Medulla oblongata (tissue), 1 donor: ENCODE measurements at regions not wholly inside any gene's neighbourhood (a gene's known extent, or its start where the extent isn't known, plus 50 kb on each side); places are given as distances from the start of the nearest gene placed in this dataset.

Experiments used
- DNase-seq: peaks from one replicate; pipeline ENCODE4 v3.0.0-alpha.2; 2015; ENCODE audit errors: extremely low spot score

DNA sequence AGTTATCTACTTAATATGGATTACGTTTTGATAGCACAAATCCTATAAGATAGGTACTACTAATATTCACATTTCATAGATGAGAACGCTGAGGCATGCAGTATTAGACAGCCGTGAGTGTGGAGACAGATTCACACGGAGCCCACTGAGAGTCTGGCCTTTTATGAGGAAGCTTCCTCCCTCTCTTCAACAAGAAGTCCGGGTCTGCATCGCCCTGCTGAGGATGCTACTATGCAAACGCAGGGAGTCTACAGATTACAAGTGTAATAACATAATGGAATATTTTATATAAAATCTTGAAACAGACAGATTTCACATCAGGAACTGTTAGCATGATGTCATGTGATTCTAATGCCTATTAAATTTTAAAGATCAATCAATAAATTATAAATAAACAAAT lies 255.9 kb upstream of the GLI3 start:
- no peak for DNase-seq

- DNase-seq: no peak
Measured at GRCh38 chr7:42491106-42491505, 254.1 kb upstream of the GLI3 start.

DNA sequence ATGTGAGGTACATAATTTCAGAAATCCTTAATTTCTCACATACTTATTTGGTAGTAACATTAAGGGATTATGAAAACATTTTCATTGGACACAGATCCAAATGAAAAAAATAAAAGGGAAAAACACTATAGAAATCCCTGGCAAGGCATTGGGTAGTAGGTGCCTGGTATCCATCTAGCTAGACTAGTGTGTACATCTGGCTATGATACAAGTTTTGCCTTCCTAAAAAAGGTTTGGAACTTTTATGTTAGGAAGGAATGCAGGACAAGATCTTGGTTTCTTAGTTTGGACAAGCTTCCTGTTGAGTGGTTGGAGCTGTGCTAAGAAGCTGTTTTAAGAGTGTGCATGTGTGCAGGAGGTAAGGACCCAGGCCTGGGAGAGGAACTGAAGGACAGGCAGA lies 252.3 kb upstream of the GLI3 start:
- DNase-seq: no peak

- DNase-seq: no peak
Measured at GRCh38 chr7:42485301-42485766, 248.3 kb upstream of the GLI3 start.

DNA sequence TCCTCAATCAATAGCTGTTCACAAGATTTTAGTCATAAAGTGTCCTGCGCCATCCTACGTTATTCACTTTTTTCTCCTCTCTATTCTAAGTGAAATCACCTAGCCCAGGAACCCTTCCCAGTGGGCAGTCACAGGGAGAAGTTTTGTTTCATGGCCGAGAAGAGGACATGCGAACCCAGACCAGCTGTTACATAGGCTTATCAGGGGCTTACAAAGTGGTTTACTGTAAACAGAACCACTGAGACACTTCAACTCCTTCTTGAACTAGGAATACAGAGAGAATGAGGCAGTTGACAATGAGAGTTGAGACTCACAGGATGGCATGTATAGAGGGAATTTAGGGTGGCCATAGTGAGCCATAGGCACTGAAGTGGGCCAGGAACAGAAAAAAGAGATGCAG lies 246.9 kb upstream of the GLI3 start:
- DNase-seq: no peak

- DNase-seq: no peak
Measured at GRCh38 chr7:42479816-42480633, 243.0 kb upstream of the GLI3 start.

GRCh38 chr7:42479452-42479815 lies 242.4 kb upstream of the GLI3 start:
- no peak for DNase-seq

DNA sequence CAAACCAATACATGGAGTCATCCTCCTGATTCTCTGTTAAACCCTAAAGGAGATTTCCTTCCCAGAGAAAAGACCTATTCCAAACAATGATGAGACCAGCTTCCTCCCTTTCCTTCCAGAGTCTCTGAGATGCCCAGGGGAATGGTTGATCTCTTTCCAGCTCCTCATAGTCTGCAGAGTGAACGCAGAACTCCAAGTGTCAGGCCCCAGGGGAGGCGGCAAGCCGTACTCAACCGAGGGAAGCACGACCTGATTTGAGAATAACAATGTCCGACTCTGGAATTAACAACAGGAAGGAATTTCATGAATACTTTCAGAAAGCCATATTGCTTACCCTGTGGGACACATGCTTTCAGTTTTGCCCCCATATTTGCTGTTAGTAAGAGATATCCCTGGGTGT lies 241.7 kb upstream of the GLI3 start:
- no peak for DNase-seq

DNA sequence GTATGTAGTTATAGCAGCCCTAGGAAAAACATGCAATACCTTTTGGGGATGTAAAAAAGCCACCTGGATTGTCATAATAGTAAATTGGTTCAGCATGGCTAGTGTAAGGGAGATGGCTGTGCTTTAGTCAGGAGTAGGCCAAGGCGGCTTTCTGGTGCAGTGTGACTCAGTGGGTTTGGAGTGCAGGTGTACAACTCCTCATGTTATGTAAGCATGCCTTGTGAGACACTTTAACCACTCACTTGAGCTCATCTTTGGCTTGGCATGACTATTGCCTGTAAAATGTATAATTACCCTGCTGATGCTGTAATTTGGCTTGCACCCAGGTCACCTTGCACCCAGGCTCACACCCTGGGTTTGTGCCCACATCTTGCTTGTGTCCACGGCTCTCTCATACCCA lies 239.2 kb upstream of the GLI3 start:
- DNase-seq: no peak

DNA sequence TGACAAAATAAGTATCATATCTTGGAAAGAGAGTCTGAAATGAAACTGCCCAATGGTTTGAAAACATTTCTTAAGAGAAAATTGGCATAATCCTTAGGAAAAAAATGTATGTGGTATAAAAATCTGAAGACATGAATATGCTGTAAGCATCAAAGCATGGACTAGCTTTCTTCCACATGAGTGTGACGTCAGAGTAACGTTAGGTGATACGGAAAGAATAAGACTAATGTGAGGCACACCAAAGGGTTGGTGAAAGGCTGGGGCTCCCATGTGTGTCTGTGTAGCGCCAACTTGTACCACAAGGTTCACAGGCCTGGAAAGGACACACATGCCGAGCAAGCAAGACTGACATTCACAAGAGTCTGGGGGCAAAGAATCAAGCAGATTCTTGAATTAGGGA lies 238.1 kb upstream of the GLI3 start:
- no peak for DNase-seq

DNA sequence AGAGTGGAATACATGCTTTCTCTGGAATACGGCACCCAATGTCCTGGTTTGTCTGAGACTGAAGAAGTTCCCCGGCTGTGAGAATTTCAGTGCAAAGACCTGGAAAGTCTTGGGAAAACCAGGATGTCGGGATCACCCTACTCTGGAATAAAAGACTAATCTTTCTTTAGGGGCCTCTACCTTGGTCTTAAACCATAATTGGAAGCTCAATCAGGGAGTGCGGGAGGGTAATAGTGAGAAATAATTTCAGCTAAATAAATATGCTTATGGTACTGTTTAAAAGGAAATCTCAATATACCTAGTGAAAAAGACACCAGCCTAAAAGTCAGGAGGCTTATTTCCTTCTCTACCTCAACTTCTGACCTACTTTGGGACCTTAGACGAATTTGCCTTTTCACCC lies 236.1 kb upstream of the GLI3 start:
- no peak for DNase-seq

DNA sequence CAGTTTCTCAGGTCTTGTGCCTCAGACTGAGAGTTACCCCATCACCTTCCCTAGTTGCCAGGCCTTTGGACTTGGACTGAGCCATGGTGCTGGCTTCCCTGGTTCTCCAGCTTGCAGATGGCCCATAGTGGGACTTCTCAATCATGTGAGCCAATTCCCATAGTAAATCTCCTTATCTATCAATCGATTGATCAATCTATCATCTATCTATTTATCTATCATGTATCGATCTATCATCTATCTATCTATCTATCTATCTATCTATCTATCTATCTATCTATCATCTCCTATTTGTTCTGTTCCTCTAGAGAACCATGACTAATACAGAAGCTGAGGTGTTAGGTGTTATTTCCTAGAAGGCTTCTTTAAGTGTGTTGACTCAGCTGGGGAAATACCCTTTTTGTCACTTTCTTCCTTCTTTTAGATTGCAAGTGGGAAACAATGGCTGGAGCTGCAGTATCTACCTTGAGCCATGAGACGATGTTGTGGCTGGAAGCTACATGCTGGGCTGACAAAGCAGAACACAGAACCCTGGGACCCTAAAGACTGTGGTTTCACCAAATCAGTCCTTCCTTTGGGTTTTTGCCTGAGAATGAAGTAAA lies 234.7 kb upstream of the GLI3 start:
- DNase-seq: no peak

DNA sequence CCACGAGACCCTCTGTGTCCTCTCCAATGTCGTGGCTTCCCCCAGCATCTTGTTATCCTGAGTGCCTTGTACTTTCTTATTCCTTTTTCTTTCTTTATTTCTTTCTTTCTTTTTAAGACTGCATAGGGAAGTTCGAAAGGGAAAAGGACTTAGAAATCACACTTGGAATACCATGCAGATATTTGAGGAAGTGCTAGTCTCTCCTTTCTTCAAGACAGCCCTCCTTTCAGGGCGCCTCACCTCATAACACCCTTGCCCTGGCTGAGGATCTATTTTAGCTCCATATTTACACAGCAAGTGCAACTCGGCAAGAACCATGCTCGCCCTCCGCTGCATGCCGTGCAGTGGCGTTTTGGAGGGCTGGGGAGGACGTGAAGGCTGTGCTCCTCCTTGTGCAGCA lies 232.3 kb upstream of the GLI3 start:
- no peak for DNase-seq

DNA sequence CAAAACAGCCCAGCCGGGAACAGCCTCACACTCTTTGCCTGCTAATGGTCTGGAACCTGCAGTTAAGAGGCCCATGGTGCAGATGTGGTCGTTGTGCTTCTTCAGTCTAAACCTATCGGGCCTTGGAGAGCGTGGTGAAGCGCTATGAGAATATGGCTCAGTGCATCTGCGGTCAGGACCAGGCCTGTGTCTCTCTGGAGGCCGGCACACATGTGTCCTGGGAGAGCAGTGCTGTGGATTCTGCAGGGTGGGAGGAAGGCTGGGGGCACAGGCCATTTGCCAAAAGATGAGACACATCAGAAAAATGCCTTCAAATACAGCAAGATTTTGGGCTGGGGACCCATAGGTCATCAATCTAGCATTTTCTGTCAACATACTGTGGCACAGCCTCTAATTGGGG lies 231.5 kb upstream of the GLI3 start:
- no peak for DNase-seq

DNA sequence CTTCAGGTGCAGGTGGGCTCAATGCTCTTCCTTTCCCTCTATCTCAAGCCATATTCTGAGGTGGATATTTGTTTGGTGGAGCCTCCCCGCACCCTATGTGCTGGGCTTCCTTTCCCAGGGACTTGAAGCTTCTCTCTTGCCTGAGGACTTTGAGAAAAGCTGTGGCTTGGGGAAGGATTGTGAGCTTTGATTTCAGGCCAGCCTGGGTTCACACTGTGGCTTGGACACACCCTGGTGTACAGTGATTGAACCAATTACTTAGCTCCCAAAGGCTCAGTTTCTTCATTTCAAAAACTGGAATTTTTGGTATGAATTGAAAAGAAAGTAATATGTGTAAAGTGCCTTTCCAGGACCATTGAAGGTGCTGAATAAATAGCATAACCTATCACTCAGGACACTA lies 224.5 kb upstream of the GLI3 start:
- no peak for DNase-seq

- DNase-seq: no peak
Measured at GRCh38 chr7:42460933-42461332, 223.9 kb upstream of the GLI3 start.

- DNase-seq: no peak
Measured at GRCh38 chr7:42460148-42460547, 223.1 kb upstream of the GLI3 start.

DNA sequence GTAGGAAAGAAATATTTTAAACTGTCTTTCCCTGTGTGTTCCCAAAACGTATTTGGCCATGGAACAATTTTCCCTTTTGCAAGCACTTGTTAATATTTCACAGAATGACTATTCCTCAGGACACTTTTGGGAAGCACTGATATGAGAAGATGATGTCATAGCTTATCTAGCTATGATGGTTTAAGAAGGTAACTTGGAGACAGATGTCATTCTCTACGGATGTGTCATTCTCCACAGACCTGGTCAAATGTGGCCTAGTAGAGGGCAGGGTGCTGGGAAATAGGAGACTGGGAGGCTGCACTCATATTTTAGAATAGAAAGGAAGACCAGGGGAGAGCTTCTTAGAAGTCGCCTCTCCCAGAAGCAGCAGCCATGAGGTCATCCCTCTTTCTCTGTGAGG lies 220.7 kb upstream of the GLI3 start:
- DNase-seq: no peak

DNA sequence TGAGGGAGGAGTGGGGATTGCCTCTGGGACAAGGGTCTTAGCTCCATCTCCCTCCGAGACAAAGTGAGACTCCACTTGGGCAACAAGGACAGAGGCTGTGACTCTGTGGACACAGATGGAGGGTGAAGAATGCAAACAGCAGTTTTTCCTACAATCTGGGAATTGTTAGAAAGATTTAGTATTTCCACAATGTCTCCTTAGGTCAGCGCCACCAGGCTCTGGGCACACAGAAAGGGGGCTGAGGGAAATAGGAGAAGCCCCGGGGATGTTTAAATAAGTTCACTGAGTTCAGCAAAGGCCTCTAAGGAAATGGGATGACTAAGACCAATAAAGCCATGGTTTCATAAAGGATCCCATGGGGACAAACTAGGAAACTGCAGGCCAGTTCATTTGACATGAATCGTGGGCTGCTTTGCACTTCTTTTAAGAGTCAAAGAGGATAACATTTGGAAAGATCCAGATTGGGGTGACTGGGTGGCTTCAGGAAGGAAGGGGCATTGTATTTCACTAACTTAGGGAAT lies 219.8 kb upstream of the GLI3 start:
- no peak for DNase-seq

DNA sequence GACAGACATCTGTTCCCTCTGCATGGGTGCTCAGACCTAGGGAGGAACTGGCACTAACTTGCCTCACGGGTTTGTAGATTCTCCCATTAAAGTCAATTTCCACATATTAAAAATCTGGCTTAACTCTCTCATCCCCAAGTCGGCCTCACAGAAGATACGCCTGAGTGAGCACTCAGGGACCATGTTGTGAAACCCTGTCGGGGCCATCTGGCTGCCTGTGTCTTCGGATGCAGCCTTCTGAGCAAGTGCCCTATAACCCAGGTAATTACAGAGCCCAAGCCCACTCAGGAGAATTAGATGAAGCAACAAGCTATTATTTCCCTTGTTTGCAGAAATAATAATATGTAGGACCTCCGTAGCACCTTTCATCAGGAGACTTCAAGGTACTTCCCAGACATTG lies 219.3 kb upstream of the GLI3 start:
- DNase-seq: no peak

GRCh38 chr7:42453931-42454361 lies 216.9 kb upstream of the GLI3 start:
- no peak for DNase-seq

DNA sequence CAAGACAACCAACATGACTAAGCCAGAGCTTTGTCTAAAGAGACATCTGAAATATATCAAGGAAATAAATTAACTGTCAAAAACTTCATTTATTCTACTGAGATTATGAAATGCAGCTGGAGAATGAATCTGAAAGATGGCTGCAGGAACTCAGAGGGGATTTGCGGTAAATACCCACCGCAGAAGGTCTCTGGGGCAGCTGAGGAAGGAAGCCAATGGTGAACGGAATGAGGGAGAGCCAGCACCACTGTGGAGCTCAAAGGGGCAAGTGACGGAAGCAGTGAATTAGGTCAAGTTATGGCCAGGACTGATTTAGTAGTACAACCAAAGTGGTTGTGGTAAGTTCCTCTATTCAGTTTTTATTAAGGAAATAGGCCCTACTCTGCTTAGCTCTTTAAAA lies 215.3 kb upstream of the GLI3 start:
- DNase-seq: no peak

DNA sequence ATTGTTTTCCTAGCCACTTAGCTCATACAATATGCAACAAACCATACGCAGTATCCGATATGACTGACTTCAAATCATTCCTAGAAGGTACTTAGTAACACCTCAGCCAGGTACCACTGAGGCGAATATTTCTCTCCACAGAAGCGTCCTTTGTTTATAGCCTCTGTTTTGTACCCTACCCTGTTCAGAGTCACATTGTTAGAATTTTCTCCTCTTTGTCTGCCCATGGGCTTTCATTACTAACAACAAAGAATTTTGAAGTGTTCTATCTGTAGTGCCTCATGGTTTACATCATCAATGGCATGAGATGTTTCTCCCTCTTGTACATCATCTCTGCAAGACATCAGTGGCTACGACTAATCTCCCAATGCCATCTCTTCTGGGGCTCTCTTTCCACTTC lies 212.4 kb upstream of the GLI3 start:
- no peak for DNase-seq
